Keratinocyte (primary cell): ENCODE measurements at regions not wholly inside any gene's neighbourhood (a gene's known extent, or its start where the extent isn't known, plus 50 kb on each side); places are given as distances from the start of the nearest gene placed in this dataset.

ENCODE experiments used
- CTCF ChIP-seq, 3 experiments: IDR thresholded peaks in 1 of 3; conservative IDR thresholded peaks in 1 of 3; optimal IDR thresholded peaks in 1 of 3; 2 replicates in 2 of 3; 3 replicates in 1 of 3; pipeline versions ENCODE3 to v1.5.1; 2011; ENCODE audit warnings: low read length in 3 of 3, mild to moderate bottlenecking in 3 of 3, moderate library complexity in 2 of 3, control low read depth in 1 of 3, inconsistent platforms in 1 of 3; ENCODE audit not compliant: insufficient read depth in 2 of 3; ENCODE audit errors: extremely low read depth in 1 of 3
- EZH2 ChIP-seq: IDR thresholded peaks from one replicate; pipeline ENCODE4 v1.6.1; 2012; ENCODE audit warnings: inconsistent platforms, mild to moderate bottlenecking, low read length, moderate library complexity

DNA sequence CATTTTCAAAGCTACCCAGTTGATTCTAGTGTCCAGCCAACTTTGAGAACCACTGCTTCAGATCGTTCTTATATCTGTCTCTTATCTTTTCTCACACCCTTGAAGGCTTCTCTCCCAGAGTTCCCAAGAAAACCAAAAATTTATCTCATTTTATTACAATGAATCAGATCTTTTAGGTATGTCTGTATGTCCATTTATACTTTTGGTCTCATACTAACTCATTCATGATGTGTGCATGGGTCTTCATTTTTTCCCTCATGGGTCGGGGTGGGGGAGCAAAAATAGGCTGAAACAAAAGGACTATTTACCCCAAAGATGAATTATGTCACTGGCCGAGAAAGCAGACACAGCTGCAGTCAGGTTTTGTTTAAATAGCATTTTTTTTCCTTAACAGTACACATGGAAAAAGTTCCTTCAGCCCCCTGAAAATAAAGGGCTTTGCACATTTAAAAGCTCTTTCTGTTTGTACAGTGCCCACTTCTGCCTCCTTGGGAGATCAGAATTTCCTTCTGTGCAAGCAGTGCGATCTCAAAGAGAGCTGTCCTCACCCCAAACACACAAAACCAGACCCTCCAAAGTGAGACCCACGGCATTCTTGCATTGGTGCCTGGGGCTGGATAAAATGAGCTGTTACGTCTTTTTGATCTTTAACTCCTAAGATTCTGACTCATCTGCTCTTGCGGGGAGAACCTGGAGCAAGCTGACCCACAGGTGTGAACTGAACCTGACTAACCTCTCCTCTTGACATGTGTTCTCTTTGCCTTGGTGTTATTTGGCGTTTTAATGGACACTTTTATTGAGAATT lies 251.2 kb upstream of the ELAC2 start:
- no peak for TF ChIP-seq CTCF (optimal IDR thresholded peaks at IDR 0.05 in 1 of 3, IDR thresholded peaks at IDR 0.05 in 1 of 3, conservative IDR thresholded peaks at IDR 0.05 in 1 of 3; ENCODE audit: extremely low read depth in 1 of 3, insufficient read depth in 2 of 3, low read length in 3 of 3)
- no peak for TF ChIP-seq EZH2
